ENCODE measurements at regions not wholly inside any gene's neighbourhood (a gene's known extent, or its start where the extent isn't known, plus 50 kb on each side); places are given as distances from the start of the nearest gene placed in this dataset.

- no peak overlapping the region for H3K27ac ChIP-seq
Observed at GRCh38 chr18:59047321-59048047, 92.2 kb upstream of the SEC11C start.

GRCh38 chr18:59048048-59048363, 91.7 kb upstream of the SEC11C start:
- H3K27ac ChIP-seq: no peak overlapping the region
- TF ChIP-seq CTCF (conservative IDR thresholded peaks at IDR 0.05): no peak

More at GRCh38 chr18:59047321-59048047, 92.2 kb upstream of the SEC11C start:
- no peak for TF ChIP-seq CTCF (conservative IDR thresholded peaks at IDR 0.05)

- H3K27ac ChIP-seq: no peak overlapping the region
Observed at GRCh38 chr18:59048378-59048777, 91.3 kb upstream of the SEC11C start.

GRCh38 chr18:59049721-59050660, 89.7 kb upstream of the SEC11C start:
- H3K27ac ChIP-seq: no peak overlapping the region; the same call in 1 of the 2 replicates
- TF ChIP-seq CTCF (conservative IDR thresholded peaks at IDR 0.05): no peak

More at GRCh38 chr18:59048378-59048777, 91.3 kb upstream of the SEC11C start:
- no peak for TF ChIP-seq CTCF (conservative IDR thresholded peaks at IDR 0.05)

- peak overlapping the region; percentile 94; the same call in 1 of the 2 replicates for H3K27ac ChIP-seq
- TF ChIP-seq CTCF (conservative IDR thresholded peaks at IDR 0.05): no peak
Observed at GRCh38 chr18:59050661-59051057, 89.0 kb upstream of the SEC11C start.

GRCh38 chr18:59051470-59052165, 88.1 kb upstream of the SEC11C start:
- no peak for TF ChIP-seq CTCF (conservative IDR thresholded peaks at IDR 0.05)
- H3K27ac ChIP-seq: peak overlapping the region; percentile 94
